ENCODE measurements at regions not wholly inside any gene's neighbourhood (a gene's known extent, or its start where the extent isn't known, plus 50 kb on each side); places are given as distances from the start of the nearest gene placed in this dataset.

DNA sequence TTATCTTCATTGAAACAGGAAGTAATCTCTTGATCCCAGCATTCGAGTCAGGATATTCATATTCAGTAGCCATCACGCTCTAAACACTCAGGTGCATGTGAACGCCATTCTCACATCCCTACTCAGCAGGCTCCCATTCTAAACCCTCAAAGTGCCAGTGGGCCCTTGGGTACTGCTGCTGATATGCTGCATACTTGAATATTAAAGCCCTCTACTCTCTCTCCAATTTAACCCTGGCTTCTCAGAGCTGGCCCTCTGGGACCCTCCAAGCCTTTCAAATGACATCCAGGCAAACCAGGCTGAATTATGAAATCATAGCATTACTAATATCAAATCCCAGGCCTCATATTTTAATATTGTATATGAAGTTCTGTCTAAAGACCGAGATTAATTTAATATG, 468.2 kb downstream of the NUF2 start:
- Histone ChIP-seq H3K14ac (replicated peaks; ENCODE audit: low read depth, low read length) (no peak overlapping the region), H4K20me1 (ENCODE audit: insufficient read depth, low read length) (no peaks in the 10 kb centered on the region), H2AK5ac (ENCODE audit: low read depth, low read length) (no peak overlapping the region), H2BK5ac (ENCODE audit: low read depth, low read length, poor library complexity, severe bottlenecking) (no peak overlapping the region), H3K18ac (ENCODE audit: low read depth, low read length) (no peak overlapping the region), H3K23ac (ENCODE audit: low read depth, low read length) (no peak overlapping the region), H3K9me3 (ENCODE audit: control insufficient read depth, insufficient read depth, low read length) (no peaks in the 10 kb centered on the region), H3K9ac (ENCODE audit: low read depth, low read length) (no peak overlapping the region), H4K8ac (ENCODE audit: low read depth in 2 of 2, low read length in 2 of 2) (no peak overlapping the region), H3K27me3 (ENCODE audit: control insufficient read depth, insufficient read depth, low read length) (no peaks in the 10 kb centered on the region), H2AK9ac (replicated peaks; ENCODE audit: low read depth, low read length, poor library complexity) (no peak overlapping the region), H3K79me1 (ENCODE audit: low read depth in 1 of 2, low read length in 2 of 2) (no peaks in the 10 kb centered on the region), H3K56ac (ENCODE audit: extremely low read depth, insufficient read depth, low read length) (no peak overlapping the region), H4K91ac (ENCODE audit: insufficient read depth, low read depth, low read length) (no peak overlapping the region), H2BK15ac (ENCODE audit: low read depth, low read length) (no peak overlapping the region), H2BK120ac (ENCODE audit: low read depth, low read length) (no peak overlapping the region), H3K4me2 (ENCODE audit: low read depth, low read length) (no peak overlapping the region), H3K36me3 (ENCODE audit: control insufficient read depth, insufficient read depth, low read length) (no peaks in the 10 kb centered on the region), H3K4me3 (ENCODE audit: insufficient read depth, low read depth, low read length) (no peak overlapping the region), H3K27ac (ENCODE audit: insufficient read depth, low read length) (no peak overlapping the region), H3K4me1 (ENCODE audit: control insufficient read depth, insufficient read depth, low read length) (no peaks in the 10 kb centered on the region), H3K9me1 (ENCODE audit: insufficient read depth, low read length) (no peaks in the 10 kb centered on the region), H2BK20ac (ENCODE audit: low read depth, low read length) (no peak overlapping the region), H2AFZ (replicated peaks; ENCODE audit: low read length, poor library complexity) (no peak overlapping the region), H3K4ac (ENCODE audit: low read depth, low read length) (no peak overlapping the region), H4K5ac (ENCODE audit: low read depth, low read length) (no peak overlapping the region)
- in situ Hi-C loops (cut with MboI; ENCODE audit: low sequenced_read_pairs) (no loop called here), dilution Hi-C loops (cut with HindIII; ENCODE audit: low sequenced_read_pairs, unreplicated experiment) (no loop called here), intact Hi-C loops (cut with micrococcal nuclease) (no loop called here)
- TF ChIP-seq POLR2A (IDR thresholded peaks at IDR 0.05; ENCODE audit: low read depth, low read length) (no peak), MAZ (IDR thresholded peaks at IDR 0.05; ENCODE audit: borderline replicate concordance, low read depth, low read length) (no peak), MXI1 (IDR thresholded peaks at IDR 0.05; ENCODE audit: borderline replicate concordance, low read depth, low read length) (no peak), MAFK (IDR thresholded peaks at IDR 0.05; ENCODE audit: low read depth, low read length) (no peak), CHD1 (IDR thresholded peaks at IDR 0.05; ENCODE audit: low read depth, low read length) (no peak), RFX5 (IDR thresholded peaks at IDR 0.05; ENCODE audit: low read depth, low read length) (no peak), SMC3 (IDR thresholded peaks at IDR 0.05; ENCODE audit: low read depth, low read length) (no peak), NFE2L2 (IDR thresholded peaks at IDR 0.05; ENCODE audit: low read depth, low read length) (no peak), FOS (IDR thresholded peaks at IDR 0.05; ENCODE audit: low read depth, low read length) (no peak)
- TF ChIP-seq, protein P1, sequence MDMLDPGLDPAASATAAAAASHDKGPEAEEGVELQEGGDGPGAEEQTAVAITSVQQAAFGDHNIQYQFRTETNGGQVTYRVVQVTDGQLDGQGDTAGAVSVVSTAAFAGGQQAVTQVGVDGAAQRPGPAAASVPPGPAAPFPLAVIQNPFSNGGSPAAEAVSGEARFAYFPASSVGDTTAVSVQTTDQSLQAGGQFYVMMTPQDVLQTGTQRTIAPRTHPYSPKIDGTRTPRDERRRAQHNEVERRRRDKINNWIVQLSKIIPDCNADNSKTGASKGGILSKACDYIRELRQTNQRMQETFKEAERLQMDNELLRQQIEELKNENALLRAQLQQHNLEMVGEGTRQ (IDR thresholded peaks at IDR 0.05; ENCODE audit: low read depth, low read length) = no peak
- TF ChIP-seq, protein P2, sequence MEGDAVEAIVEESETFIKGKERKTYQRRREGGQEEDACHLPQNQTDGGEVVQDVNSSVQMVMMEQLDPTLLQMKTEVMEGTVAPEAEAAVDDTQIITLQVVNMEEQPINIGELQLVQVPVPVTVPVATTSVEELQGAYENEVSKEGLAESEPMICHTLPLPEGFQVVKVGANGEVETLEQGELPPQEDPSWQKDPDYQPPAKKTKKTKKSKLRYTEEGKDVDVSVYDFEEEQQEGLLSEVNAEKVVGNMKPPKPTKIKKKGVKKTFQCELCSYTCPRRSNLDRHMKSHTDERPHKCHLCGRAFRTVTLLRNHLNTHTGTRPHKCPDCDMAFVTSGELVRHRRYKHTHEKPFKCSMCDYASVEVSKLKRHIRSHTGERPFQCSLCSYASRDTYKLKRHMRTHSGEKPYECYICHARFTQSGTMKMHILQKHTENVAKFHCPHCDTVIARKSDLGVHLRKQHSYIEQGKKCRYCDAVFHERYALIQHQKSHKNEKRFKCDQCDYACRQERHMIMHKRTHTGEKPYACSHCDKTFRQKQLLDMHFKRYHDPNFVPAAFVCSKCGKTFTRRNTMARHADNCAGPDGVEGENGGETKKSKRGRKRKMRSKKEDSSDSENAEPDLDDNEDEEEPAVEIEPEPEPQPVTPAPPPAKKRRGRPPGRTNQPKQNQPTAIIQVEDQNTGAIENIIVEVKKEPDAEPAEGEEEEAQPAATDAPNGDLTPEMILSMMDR (conservative IDR thresholded peaks at IDR 0.05; ENCODE audit: low read depth, low read length) = no peak
- CTCF ChIA-PET = no interaction called here
- WGBS, 2 experiments (ENCODE audit: extremely low coverage in 2 of 2, insufficient read length in 1 of 2) = 33% methylated on average over 1 of the region's 4 CpGs; no CpG with 5 or more reads in 1 of the 2 experiments
- BruUV-seq (replicated peaks) = no TSS peak
- DNase-seq (no peak), ATAC-seq (ENCODE audit: low read depth) (no peak)
- POLR2A ChIA-PET (ENCODE audit: unreplicated experiment) = no interaction called here

Data from IMR-90 (cell line).